ENCODE measurements at regions not wholly inside any gene's neighbourhood (a gene's known extent, or its start where the extent isn't known, plus 50 kb on each side); places are given as distances from the start of the nearest gene placed in this dataset.
"Not testable (repeated sequence)": the region's sequence is repeated elsewhere in the genome, so short reads cannot be mapped to it uniquely, and the experiment has no call there.

GRCh38 chr18:38879871-38880270 is 1314.3 kb upstream of the CELF4 start:
- no peak for DNase-seq (ENCODE audit: extremely low read depth in 1 of 11, low read depth in 9 of 11, low spot score in 4 of 11)

- no peak for DNase-seq (ENCODE audit: extremely low read depth in 1 of 11, low read depth in 9 of 11, low spot score in 4 of 11)
Observed at GRCh38 chr18:38872342-38872741, 1306.7 kb upstream of the CELF4 start.

GRCh38 chr18:38868757-38869156 is 1303.2 kb upstream of the CELF4 start:
- DNase-seq (ENCODE audit: extremely low read depth in 1 of 11, low read depth in 9 of 11, low spot score in 4 of 11) = no peak

DNA sequence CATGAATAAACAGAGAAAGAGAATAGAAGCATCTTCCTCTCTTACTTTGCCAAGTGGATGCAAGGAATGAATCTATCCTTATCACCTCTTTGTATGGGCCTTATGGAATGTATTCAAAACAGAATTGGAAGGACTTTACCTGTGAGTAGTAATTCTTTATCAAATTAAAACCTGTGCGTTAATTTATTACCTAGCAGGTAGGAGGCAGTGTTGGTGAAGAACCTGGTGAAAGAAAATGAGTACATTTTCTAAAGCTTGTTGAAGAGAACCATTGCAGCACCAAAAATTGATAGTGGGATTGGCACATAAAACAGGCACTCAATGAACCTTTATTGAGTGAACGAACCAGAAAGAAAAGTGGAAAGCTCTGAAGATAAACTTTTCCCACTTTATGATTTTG is 1302.1 kb upstream of the CELF4 start:
- DNase-seq (ENCODE audit: extremely low read depth in 1 of 11, low read depth in 9 of 11, low spot score in 4 of 11) = no peak

GRCh38 chr18:38851526-38851925 is 1285.9 kb upstream of the CELF4 start:
- no peak for DNase-seq (ENCODE audit: extremely low read depth in 1 of 11, low read depth in 9 of 11, low spot score in 4 of 11)

DNA sequence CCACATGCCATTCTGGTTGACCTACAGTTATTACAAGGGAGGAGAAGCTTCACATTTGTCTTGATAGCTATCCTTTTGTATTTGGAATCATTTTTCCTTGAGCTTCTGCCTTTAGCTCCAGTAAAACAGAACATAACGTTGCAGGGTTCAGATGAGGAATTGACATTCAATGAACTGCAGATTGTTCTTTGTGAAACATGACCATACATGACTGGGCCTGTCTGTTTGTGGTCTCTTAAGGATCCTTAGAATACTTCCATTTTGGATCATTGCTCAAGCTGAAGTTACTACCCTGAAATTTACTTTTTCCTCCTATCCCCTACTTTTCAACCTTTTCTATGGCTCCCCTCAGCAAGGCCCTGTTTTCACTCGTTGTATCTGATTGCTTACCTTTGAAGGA is 1281.7 kb upstream of the CELF4 start:
- DNase-seq (ENCODE audit: extremely low read depth in 1 of 11, low read depth in 9 of 11, low spot score in 4 of 11) = no peak

DNA sequence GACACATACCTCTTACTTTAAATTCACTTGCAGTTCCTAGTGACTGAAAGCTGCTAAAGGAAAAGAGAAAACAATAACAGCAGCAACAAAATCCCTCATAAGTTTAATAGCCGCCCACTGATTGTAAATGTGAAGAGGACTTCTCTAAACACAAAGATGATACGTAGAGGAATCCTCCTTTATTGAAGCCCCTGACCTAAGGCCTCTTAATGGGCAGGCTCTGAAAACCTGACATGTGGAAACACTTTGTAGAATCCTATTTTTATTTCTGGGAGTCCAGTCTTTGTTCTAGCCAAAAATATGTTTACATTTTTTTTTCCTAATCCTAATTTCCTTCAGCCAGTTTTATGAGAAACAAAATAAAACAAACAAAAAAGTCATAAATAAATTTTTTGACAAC is 1277.7 kb upstream of the CELF4 start:
- DNase-seq (ENCODE audit: extremely low read depth in 1 of 11, low read depth in 9 of 11, low spot score in 4 of 11) = peak in 4 of 11 donors; percentile 0 to 2 (median 0)

DNA sequence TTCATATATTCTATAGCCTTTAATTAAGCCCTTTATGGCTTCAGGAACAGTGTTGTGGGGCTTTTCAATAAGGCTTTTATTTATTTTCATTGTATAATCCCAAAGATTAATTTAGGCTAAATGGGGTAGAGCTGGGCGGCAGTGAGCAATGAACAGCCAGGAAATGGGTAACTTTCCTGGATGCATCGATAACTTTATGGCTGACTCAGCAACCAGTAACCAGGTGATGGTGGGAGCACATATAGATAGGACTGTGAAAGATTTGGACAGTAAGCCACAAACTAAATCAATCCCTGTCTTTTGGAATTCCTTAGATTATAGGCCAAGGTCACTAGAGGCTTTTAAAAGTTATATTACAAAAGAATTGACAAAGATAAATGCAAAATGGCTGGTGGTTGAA is 1260.6 kb upstream of the CELF4 start:
- no peak for DNase-seq (ENCODE audit: extremely low read depth in 1 of 11, low read depth in 9 of 11, low spot score in 4 of 11)

DNA sequence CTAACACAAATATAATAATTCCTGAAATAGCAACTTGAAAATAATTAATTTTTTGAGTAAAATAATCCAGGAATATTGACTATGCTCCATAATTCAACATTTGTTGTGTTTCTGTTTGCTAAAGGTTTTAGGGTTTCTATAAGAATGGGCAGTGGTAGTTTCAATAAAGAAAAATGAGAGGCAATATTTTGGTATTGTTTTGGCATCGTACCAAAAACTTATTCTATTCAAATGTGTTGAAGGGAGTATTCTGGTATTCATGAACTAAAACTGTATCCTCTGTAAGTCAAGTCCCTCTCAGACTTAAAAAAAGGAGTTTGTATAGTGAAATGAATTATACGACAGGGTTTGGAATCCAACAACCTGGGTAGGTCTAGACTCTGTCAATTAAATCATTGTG is 1245.6 kb upstream of the CELF4 start:
- no peak for DNase-seq (ENCODE audit: extremely low read depth in 1 of 11, low read depth in 9 of 11, low spot score in 4 of 11)

DNA sequence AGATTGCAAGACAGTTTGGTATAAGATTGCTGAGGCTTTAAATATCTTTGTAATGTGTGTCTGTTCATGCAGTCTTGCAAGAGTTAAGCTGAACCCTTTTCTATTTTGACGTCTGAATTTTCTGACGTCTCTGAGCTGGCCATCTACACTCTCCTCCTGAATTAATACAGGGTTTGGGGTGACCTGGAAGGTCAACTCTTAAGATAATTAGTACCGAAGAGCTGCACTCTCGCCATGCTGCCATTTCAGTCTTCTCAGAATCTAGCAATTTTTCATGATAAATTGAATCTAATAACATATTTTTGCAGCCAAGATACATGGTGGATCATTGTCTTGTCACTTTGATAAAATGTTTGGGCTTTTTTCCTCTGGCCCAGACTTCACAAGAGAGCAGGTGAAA is 1245.2 kb upstream of the CELF4 start:
- DNase-seq (ENCODE audit: extremely low read depth in 1 of 11, low read depth in 9 of 11, low spot score in 4 of 11) = no peak

DNA sequence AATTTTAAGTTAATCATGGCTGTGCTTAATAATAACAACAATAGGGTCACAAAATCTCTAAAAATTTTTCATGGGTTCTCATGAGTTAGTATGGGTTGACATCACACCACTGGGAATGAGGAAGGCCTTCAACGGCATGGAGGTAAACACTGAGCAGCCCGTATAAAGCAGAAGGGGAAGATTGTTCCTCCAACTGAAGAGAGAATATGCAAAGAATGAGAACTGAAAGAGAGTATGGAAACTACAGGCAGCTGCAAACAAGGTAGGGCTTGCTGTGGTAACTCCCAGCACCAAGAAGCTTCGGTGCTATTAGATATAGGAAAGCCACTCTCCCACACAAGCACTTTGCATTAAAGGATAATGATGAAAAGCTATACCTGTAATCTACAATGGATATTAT is 1242.3 kb upstream of the CELF4 start:
- no peak for DNase-seq (ENCODE audit: extremely low read depth in 1 of 11, low read depth in 9 of 11, low spot score in 4 of 11)

DNA sequence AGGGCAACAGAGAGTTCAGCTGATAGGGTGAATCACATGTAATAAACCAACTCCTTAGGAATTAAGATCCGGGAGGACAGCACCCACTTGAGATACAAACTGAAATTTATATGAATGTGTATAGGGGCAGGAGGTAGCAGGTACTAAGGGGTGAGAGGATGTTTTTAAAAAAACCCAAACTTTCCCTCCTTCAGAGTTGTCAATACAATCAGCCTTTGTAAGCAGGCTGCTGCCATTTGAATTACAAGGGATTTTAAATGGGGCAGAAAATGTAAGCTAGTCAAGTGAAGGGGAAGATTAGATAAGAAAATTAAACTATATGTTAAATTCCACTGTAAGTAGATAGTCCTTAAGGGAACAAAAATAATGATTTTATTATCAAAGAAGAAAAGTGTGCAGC is 1239.7 kb upstream of the CELF4 start:
- DNase-seq (ENCODE audit: extremely low read depth in 1 of 11, low read depth in 9 of 11, low spot score in 4 of 11) = no peak

- DNase-seq (ENCODE audit: extremely low read depth in 1 of 11, low read depth in 9 of 11, low spot score in 4 of 11) = no peak
Observed at GRCh38 chr18:38801640-38802039, 1236.0 kb upstream of the CELF4 start.

DNA sequence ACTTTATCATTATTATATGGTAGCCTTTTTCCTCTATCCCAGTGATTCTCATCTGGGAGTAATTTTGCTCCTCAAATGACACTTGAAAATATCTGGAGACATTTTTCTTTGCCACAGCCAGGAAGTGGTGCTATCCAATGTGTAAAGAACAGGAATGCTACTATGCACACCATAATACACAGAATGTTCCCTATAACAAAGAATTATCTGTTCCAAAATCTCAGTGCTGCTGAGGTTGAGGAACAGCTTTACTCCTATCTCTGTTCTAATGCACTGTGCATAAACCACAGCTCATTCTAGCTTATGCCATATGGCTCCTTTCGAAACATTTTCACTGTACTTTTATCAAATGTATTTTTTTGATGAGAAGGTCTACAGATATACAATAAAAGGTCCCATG is 1231.2 kb upstream of the CELF4 start:
- DNase-seq (ENCODE audit: extremely low read depth in 1 of 11, low read depth in 9 of 11, low spot score in 4 of 11) = no peak

DNA sequence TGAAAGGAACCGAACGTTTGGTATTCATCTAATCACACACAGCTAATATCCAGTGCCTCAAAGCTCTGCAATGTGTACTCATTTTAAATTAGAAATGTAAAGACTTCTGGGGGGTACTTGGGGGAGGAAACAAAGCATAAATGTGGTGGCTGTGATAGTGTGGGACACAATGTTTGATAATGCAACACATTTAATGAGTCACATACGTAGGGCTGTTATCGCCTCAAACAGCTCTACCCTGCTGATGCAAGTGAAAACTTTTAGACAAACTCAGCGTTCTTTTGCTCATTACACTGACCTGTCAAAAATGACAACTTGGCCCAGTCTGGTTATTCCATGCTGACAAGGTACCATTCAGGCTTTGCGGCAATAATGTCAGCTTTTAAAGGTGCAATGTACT is 1227.1 kb upstream of the CELF4 start:
- DNase-seq (ENCODE audit: extremely low read depth in 1 of 11, low read depth in 9 of 11, low spot score in 4 of 11) = no peak

- DNase-seq (ENCODE audit: extremely low read depth in 1 of 11, low read depth in 9 of 11, low spot score in 4 of 11) = no peak
Observed at GRCh38 chr18:38790786-38791185, 1225.2 kb upstream of the CELF4 start.

DNA sequence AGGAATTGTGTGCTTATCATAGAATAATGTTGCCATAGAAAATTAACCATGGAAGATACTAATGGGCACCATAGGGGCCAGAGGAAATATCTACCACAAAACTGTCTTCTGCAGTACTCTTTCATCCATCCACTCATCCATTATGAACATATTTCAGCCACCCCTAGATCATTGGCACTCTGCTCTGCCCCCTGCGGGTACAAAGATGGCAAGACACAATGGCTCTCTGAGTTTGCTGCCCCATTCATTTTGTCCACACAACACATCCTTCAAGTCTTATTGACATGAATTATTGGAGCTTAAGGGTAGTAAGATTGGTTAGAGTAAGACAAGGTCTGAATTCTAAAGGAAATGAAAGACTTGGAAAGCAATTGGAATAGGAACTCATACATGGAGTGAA is 1224.7 kb upstream of the CELF4 start:
- no peak for DNase-seq (ENCODE audit: extremely low read depth in 1 of 11, low read depth in 9 of 11, low spot score in 4 of 11)

DNA sequence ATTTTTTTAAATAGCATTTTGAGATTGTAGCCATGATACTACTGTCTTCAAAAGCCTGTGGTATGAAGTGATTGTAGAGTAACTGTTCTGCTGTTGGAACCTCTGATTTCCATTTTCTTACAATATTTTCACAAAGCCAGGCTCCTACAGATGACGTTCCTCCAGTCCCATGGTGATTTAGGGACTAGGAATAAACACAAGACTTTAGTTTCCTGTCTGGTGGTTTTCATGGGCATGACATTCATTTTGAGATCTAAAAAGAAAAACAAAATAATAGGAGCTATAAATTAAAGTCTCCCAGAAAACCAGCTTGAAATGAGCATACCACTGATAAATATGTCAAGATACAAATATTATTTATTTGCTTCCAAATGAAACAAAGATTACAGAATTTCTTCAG is 1223.5 kb upstream of the CELF4 start:
- peak in 5 of 11 donors; percentile 1 to 22 (median 5) for DNase-seq (ENCODE audit: extremely low read depth in 1 of 11, low read depth in 9 of 11, low spot score in 4 of 11)

DNA sequence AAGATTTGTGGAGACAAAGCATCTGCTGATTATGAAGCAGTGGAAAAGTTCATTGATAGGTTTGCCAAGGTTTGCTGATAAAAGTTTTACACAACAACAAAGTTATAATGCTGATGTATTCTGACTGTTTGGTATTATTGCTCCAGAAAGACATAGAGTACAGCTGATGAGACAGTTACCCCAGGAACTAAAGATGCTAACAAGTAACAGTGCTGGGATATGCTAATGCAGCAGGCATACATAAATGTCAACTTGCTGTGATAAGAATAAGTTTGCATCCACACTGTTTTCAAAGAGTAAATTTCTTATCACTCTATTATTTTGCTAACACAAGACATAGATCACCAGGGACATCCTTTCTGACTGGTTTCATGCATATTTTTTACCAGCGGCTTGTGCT is 1221.3 kb upstream of the CELF4 start:
- no peak for DNase-seq (ENCODE audit: extremely low read depth in 1 of 11, low read depth in 9 of 11, low spot score in 4 of 11)

- DNase-seq (ENCODE audit: extremely low read depth in 1 of 11, low read depth in 9 of 11, low spot score in 4 of 11) = not testable (repeated sequence)
Observed at GRCh38 chr18:38771620-38772019, 1206.0 kb upstream of the CELF4 start.

GRCh38 chr18:38768504-38768903 is 1202.9 kb upstream of the CELF4 start:
- no peak for DNase-seq (ENCODE audit: extremely low read depth in 1 of 11, low read depth in 9 of 11, low spot score in 4 of 11)

- DNase-seq (ENCODE audit: extremely low read depth in 1 of 11, low read depth in 9 of 11, low spot score in 4 of 11) = no peak
Observed at GRCh38 chr18:38759457-38759856, 1193.9 kb upstream of the CELF4 start.
